GM19351 (cell line): ENCODE measurements at regions not wholly inside any gene's neighbourhood (a gene's known extent, or its start where the extent isn't known, plus 50 kb on each side); places are given as distances from the start of the nearest gene placed in this dataset.

Source experiments
- ATAC-seq: cut with Tn5 transposase; IDR thresholded peaks from one replicate; pipeline ENCODE4 v1.9.1; 2021; ENCODE audit warnings: mild to moderate bottlenecking, moderate library complexity; ENCODE audit not compliant: unreplicated experiment

DNA sequence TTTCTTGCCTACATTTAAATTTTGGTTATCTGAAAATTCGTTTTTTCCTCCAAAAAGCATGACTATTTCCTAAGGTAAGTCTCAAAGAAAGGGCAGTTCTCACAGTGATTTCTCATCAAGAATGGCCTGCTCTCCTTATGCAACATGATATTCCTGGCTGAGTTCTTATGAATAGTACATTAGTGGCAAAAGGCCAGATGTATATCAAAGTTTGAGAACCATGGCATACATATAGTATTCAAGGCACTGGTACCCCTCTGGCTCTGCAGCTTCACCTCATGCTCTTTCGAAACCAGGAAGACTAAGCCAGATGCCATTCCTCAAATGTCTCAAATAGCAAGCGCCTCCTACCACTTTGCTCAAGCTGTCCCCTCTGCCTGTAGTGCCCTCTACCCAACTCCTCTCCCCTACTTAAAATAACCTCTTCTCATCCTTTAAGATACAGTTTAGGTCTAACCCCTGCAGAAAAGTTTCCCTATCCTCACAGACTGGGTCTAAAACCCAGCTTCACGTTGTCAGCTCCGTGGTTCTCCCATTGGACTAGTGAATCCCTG, 280.3 kb downstream of the HACE1 start:
- ATAC-seq = no peak

DNA sequence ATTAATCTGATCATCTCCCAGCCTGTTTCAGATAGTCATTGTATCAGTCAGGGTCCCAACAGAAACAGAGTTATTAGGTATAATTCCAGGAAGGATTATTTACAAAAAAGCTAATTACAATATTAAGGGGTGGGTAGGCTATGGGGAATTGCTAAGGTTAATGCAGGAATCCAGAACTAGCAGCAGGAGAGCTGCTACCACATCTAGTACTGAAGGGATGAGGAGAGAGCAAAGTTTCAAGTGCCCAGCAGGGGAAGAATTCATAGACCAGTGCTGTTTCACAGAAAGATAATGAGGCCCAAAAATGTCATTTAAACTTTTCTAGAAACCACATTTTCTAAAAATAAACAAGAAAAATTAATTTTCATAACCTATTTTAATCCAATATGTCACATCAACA, 284.2 kb downstream of the HACE1 start:
- ATAC-seq = no peak

DNA sequence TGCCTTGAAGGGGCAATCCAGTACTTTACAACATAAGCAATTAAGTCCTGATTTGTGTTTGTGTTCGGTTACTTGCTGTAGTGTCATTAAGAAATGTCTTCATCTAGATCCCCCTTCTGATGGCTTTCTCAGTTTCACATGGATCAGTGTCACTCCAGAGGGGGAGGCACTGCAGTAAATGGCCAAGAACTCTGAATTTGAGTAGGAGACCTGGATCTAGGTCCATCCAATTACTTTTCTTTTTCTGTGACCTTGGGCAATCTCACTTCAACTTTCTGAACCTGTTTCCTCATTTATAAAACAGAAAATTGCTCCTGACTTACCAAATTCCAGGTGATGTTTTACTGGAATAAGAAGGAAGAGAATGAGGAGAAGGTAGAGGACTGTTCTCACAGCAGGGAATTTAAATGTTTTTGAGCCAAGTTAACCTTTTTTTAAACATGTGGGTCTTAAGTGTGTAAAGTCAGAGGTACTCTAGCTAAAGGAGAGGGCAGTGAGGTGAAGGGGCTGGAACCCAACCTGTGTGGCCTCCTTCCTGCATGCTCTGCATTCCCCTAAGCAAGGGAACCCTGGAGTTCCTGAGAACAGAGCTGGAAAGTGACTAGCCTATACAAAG, 285.5 kb downstream of the HACE1 start:
- ATAC-seq = no peak

DNA sequence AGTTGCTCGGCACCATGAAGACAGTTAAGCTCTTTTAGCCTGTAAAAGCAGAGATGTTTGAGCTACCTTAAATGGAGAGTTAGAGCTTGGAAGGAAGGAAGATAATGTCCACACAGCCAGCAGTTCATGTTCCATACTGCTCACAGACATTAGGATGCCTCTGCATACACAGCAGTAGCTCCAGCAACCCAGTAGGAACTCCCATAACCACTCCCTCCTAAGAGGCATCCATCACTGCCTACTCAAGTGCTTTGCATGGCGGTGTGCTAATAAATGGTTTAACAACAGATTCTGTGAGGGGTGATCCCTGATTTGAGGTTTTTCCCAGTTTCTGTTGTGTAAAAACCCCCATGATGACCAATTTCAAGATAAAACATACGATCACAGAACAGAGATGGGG, 286.4 kb downstream of the HACE1 start:
- ATAC-seq = no peak

DNA sequence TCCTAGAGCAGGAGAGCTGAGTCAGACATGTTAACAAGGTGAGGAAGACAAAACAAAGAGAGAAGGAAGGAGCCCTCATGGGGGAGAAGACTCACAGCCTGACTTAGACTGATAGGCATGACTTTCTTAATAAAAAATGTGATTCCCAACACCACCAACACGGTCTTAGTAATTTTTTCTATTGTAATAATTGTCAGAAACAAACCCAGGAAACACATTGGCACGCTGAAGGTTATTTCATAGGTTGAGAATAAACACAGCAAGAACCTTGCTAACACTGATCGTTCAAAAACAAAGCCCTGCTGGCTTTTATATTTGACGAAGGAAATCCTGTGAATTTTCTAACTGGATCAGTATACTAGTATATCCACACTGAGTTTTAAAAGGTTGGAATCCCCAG, 286.8 kb downstream of the HACE1 start:
- no peak for ATAC-seq

DNA sequence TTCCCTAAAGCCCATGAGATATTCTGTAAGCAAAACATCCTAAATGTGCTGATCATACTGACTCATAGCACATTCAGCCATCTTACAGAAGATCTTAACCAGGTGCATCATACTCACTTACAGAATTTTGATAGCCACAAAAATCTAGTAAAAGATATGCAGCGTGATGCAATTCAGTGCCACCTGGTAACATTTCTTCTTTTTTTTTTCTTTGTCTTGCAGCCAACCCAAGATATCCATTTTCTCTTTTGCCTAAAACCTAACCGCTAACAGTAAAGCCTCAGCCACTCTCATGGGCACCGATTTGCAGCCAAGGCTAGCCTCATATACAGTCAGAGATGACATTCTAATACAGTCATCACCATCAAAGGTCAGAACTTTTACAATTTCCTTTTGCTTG, 293.3 kb downstream of the HACE1 start:
- ATAC-seq = no peak

DNA sequence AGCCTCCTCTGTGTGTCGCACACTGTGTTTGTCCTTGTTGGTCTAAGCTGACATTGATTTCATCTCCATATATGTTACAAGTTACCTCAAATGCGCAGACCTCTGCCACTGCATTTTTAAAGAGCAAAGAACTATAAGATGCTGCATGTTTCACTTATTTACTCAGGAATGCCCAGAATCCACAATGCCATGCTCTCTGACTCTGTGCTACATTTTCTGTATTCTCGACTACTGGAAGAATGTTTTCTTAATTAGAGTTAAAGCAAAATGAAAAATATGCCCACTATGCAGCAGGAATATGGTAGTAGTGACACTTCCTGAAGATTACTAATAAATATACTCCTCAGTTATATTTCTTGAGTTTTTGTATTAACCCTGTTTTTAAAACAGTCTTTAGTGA, 296.4 kb downstream of the HACE1 start:
- no peak for ATAC-seq

DNA sequence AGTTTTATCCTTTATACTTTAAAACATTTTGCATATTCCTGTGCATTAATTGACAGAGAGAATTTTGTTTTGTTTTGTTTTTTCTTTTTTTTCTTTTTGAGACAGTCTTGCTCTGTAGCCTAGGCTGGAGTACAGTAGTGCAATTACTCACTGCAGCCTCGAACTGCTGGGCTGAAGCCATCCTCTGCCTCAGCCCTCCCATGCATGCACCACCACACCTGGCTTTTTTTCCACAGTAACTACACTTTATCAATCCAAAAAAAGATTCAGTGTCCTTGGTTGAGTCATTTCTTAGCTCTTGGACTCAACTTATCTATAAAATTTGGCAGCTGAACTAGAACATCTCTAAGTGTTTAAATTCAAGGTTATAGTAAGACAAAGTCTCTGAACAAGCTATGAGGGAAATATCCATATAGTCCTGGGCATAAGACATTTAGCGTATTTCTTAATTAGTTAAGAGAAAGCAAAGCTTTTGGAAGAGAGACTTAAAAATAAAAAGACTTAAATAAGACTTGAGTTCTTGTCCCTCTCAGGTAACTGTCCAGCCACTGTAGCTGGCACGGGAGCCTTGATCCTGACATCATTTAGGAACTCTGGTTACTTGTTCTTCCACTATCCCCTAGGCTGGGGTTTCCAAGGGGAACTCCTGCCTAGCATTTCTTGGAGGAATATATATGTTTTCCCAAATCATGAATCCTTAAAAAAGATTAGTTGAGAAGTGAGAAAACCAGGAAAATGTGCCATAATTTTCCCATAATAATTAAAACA, 300.1 kb downstream of the HACE1 start:
- ATAC-seq = no peak

DNA sequence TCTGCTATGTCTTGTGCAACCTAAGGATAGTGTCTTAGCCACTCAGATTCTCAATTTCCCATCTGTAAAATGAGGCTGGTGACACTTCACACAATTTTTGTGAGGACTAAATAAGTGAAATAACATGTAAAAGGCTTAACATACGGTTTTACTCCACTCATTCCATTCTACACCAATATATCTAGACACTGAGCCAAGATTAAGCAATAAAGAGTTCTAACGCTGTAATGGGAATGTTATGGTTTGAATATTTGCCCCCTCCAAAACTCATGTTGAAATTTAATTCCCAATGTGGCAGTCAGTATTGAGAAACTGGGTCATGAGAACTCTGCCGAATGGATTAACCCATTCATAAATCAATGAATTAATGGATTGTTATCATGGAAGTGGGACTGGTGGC, 301.0 kb downstream of the HACE1 start:
- no peak for ATAC-seq

DNA sequence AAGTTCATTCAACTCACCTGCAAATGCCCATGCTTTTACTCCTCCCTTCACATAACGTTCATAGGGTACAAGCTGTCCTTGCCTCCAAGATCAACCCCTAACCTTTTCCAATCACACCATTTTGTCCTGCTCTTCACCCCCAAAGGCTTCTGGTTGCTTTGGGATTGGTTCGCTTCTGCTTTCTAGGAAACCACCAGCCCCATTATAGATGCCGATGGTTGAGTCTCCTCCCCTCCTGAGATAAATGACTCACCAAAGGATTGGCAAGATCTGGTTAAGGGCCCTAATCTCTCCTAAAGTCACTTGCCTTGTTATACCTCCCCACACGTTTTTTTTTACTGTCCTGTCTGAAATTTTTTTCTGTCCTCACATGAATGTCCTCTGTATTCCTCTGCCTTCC, 311.4 kb downstream of the HACE1 start:
- no peak for ATAC-seq

DNA sequence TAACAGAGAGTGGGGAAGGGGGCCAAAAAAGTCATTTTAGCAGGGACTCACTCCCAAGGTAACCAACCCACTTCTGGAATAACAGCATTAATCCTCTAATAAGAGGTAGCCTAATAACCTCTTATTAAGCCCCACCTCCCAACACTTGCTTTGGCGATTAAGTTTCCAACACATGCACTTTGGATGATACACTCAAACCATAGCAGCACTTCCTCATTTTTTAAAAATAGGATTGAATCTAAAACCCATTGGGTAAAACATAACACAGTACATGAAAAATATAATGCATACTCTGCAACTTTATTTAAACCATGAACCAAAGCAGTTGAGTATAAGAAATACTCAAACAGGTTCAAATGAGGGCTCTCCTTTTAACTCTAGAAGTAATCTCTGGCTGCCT, 318.3 kb downstream of the HACE1 start:
- no peak for ATAC-seq

DNA sequence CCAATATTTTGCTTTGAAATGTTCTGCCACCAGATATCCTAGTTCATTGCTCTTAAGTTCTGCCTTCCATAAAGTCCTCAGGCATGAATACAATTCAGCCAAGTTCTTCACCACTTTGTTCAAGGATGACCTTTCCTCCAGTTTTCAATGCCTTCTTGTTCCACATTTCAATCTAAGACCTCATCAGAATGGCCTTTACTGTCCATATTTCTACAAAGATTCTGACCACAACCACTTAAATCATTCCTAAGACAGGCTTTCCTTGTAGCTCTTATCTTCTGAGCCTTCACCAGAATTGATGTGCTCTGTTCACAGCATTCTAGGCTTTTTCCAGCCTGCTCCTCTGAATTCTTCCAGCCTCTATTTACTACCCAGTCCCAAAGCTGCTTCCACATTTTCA, 319.0 kb downstream of the HACE1 start:
- ATAC-seq = no peak

DNA sequence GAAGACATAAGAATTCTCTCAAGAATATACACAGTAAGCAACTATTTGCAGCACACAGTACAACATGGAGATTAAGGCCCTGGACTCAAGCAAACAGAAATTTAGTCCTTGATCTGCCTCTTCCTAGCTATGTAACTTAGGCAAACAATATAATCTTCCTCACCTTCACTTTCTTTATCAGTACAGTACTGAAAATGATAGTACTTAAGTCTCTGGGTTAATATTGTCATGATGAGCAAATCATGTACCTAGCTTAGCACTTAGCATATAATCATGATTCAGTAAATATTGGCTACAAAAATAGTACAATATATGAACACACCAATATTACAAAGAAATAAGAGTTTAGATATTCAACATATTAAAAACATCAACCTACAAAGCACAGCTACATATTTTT, 320.5 kb downstream of the HACE1 start:
- no peak for ATAC-seq

DNA sequence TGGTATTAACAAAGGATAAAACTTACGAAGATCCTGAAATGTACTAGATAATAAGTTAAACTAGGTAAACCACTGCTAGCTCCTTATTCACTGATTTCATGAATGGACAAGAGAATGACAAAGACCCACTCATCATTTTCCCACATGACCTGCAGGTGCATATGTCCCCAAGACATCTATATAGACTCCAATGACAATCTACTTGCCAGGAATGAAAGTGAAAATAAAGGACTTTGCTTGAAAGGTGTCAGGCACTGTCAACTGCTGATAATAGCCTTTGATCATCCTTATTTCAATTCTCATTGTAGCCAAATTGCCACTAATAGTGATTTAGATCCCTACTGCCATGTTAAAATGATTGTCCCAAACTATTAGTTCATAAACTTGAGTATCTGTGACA, 321.8 kb downstream of the HACE1 start:
- ATAC-seq = no peak

DNA sequence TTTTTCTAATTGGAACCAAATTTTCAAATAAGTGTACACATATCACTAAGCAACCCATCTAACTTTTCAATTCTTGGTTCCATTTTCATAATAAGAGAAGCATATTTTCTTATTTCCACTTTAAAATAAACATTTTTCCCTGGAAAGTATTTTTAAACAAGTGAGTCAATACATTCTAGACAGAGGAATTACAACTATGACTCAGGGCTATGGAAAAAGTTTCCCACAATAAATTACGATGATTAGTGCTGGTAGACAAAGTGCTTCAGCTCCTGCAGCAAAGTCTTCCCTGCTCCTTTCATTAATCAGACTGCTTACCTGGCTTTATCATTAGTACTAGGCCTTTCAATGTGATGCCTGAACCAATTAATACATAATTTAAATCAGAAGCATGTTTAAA, 322.5 kb downstream of the HACE1 start:
- ATAC-seq = no peak

DNA sequence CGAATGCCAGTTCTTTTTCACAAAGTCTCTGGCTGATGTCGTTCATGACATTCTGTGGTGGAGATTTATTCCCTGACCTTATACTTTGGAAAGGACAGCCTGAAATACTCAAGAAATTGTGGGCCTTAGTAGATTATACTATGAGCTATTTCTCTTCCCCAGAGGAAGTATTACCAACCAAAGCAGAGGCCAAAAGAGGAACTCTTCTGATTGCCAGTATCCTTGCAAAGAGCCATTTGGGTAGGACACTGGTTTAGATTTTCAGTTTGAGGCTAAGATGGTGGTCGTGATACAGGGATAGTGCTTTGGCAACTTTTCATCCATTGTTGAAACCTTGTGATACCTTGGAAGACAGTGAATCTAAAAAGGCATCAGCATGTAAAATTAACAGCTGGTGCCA, 327.3 kb downstream of the HACE1 start:
- ATAC-seq = no peak

DNA sequence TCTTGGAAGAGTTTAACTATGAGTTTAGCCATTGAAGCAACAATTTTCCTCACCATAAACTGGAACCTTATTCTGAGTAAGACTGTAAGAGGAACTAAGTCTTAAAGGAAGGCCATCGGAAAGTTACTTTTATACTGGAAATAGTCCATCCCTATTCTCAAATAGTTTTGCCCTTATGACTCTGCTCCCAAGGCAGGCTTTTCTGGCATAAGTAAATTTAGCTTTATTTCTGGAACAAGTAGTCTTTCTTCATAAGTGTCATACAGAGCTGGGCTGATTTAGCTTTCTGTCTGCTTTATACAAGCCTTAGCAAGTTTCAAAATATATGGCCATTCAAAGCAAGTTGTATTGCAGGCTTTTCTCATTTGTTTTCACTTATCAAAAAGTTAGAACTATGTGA, 328.1 kb downstream of the HACE1 start:
- no peak for ATAC-seq

DNA sequence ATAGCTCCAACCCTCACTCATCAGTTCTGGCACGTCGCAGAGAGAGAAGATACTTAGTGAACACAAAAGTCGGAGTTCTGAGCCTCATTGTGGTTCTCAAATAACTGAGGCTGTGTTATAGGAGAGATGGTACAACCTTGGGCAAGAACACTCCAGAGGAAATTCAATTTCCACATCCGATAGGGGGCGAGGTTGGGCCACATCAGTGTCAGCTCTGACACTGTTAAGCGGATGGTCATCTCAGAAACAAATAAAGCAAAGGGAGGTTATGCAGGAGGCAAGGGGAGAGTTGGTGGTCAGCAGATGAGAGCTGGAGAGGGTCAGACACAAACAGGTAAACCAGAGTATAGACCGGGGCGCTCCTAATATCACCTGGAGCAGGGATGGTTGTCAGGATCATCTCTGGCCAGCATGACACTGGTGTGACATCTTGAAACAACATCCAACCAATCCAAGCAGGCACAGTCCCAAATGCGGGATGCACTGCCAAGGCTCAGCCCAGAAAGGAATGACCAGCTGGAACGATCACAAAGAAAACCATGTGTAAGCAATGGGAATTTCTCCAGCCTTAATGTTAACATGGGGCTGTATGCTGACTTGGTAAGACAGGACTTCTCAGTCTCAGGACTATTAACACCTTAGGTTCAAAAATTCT, 331.8 kb downstream of the HACE1 start:
- ATAC-seq = no peak

DNA sequence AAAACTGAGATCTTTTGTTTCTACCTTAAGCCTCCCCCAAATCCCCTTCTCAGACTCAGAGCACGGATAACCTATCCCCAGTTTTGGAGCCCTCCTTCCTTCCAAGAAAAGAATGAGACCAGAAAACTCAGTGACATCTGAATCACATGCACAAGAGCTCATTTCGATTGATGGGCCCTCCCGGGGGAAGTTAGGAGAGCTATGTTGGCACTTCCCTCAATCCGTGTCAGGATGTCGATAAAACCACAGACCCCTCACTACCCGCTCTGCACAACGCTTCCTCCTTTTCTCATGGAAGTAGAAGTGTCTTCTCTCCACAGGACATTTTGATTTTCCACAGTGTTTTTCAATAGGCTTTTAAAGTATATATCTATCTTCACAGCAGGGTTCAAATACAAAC, 332.4 kb downstream of the HACE1 start:
- no peak for ATAC-seq

DNA sequence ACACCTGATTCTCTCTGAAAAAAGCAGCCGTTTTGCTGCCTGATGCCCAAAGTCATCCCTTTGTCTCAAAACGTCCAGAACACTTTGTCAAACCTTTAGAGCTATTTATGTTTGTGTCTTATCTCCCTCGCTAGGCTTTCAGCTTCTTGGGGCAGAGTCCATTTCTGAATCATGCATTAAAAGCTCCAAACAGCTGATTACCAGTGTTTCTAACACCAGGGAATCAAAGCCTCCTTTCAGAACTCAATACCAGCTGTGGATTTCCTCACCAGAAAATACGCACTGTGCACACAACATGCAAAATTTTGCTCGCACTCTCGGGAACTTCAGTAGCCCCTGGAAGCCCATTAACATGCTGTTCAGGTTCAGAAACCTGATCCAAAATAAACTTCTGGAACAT, 333.3 kb downstream of the HACE1 start:
- ATAC-seq = no peak

DNA sequence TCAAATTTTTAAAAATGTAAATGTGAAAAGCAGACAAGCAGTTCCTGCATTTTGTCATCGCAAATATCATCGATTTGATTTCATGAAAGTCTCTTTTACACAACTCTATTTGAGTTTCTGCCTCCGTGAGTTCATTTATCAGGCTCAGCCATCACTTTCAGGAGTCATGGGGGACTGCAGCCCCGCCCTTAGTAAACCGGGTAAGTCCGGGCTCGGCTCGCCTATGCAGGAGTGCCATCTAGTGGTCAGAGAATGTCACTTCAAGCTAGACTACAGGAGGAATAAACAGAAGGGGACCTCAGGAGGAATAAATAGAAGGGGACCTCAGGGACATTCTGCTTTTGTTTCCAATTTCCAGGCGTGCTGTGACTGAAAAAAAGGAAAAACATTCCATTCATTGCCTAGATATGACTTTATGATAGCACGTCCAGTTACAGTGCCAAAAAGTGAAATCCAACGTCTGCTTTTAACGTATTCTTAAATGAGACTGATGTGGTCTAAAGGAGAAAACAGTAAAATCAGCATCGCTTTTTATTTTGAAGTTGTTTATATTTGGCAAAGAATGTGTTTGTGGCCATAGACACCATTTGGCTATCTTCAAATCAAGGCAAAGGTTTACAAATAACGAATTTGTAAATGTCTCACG, 333.9 kb downstream of the HACE1 start:
- peak; percentile 98 for ATAC-seq

DNA sequence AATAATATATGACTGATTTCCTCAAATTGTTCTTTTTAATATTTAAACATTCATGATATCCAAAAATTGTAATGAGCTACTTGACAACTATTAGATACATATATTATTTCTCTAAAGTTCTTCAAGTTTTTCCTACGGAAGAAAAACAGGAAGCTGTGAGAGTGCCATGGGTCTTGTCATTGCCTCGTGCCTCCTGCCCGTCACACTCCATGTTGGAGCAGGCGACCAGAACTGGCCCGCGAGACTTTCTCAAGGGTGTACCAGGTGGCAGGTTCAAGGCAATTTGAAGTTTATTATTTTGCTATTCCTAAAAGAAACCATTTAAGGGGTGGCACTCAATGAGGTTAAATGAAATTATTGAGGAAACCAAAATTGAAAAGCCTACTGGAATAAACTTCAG, 337.2 kb downstream of the HACE1 start:
- ATAC-seq = no peak
